GM19035 (cell line): ENCODE measurements at regions not wholly inside any gene's neighbourhood (a gene's known extent, or its start where the extent isn't known, plus 50 kb on each side); places are given as distances from the start of the nearest gene placed in this dataset.

Experiments used
- ATAC-seq: cut with Tn5 transposase; IDR thresholded peaks from one replicate; pipeline ENCODE4 v1.9.1; 2021; ENCODE audit not compliant: unreplicated experiment

DNA sequence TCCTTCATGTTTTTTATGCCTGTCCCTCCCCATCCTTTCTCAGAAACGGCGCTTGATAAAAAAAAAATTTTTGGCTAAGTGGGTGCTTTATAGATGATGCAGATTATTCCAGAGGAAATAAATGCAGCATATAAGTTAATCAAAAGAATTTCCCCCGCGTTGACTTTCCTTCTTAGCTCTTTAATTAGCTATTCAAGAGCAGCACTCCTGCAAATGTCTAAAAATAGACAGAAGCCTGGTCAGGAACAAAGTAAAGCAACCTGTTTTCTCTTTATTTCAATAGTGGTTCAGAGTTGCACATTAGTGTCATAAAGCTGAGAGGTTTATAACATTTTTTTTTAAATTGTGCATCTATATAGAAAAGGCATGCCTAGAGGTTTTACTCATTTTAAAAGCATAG lies 439.5 kb upstream of the LRRC7 start:
- ATAC-seq: no peak

- ATAC-seq: no peak
These were observed 438.2 kb upstream of the LRRC7 start for GRCh38 chr1:69129538-69129937.

- no peak for ATAC-seq
These were observed 429.6 kb upstream of the LRRC7 start for GRCh38 chr1:69138172-69138571.

GRCh38 chr1:69139007-69139406 lies 428.7 kb upstream of the LRRC7 start:
- no peak for ATAC-seq

DNA sequence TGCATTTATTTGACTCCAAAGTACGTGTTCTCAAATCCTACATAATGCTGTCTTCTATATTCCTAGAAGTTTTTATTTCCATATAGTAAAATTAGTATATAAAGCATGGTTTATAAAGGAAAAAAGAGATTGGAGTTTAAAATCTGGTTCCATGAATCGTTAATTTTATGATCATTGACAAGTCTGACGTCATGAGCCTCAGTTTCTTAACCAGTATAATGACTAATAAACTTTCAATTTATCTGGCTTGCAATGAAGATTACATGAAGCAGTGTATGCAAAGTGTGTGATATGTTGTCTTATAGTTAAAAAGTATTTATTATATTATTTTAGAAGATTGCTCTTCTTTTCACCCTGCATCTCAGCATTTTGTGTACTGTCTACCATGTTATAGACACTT lies 421.4 kb upstream of the LRRC7 start:
- ATAC-seq: no peak

- ATAC-seq: no peak
These were observed 419.0 kb upstream of the LRRC7 start for GRCh38 chr1:69148731-69149130.

- ATAC-seq: no peak
These were observed 410.5 kb upstream of the LRRC7 start for GRCh38 chr1:69157046-69157756.

GRCh38 chr1:69163241-69163640 lies 404.5 kb upstream of the LRRC7 start:
- ATAC-seq: no peak

GRCh38 chr1:69163779-69164178 lies 403.9 kb upstream of the LRRC7 start:
- ATAC-seq: no peak

- ATAC-seq: no peak
These were observed 399.8 kb upstream of the LRRC7 start for GRCh38 chr1:69167876-69168275.

DNA sequence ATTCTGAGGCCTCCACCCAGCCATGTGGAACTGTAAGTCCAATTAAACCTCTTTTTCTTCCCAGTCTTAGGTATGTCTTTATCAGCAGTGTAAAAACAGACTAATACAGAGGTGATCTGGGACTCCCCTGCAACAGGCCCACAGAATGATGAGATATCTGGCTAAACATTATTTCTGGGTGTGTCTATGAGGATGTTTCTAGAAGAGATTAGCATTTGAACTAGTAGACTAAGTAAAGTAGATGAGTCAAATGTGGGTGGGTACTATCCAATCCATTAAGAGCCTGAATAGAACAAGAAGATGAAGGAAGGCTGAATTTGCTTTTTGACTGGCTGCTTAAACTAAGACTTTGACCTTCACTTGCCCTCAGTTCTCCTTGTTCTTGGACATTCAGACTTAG lies 396.5 kb upstream of the LRRC7 start:
- ATAC-seq: no peak

DNA sequence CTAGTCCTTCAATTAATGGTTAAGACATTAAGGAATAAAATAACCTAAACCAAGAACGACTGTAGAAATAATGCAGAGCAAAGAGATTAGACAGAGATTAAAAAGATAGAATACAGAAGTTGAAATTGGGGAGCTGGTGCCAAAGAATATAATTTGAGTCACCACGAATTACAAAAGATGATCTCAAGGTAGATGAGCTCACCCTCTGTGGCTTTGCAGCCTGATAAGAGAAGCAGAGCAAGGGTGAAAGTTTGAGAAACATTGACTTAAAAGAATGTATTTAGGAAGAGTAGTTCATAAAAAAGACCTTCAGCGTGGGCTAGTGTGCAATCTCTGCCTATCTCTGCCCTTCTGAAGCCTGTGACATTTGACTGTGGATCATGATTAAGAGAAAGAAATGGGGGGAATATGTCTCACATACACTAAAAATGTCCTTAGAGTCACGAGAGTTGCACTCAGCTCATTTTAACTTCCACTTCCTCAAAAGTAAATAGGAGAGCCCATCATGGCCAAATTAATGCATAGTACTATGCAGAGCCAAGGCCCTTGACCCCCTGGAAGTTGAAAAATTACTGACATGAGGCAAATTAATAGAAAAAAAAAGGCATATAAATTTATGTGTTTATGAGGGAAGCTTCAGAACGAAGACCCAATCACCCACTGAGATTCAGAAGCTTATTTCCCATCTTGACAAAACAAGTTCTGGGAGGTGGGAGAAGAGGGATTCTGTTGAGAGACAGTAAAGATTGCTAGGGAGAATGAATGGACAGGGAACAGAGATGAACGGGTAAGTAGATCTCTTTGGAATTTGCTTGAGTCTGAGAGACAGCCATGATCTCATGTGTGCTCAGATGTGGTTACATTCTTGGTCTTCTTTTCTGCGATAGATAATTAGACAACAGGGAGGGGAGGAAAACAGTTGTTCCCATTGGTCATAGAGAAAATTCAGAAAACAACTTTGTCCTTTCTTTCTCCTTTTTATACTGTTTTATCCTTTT lies 395.4 kb upstream of the LRRC7 start:
- no peak for ATAC-seq

- no peak for ATAC-seq
These were observed 392.7 kb upstream of the LRRC7 start for GRCh38 chr1:69175053-69175452.

GRCh38 chr1:69180358-69180757 lies 387.4 kb upstream of the LRRC7 start:
- no peak for ATAC-seq

GRCh38 chr1:69185378-69185777 lies 382.3 kb upstream of the LRRC7 start:
- no peak for ATAC-seq

DNA sequence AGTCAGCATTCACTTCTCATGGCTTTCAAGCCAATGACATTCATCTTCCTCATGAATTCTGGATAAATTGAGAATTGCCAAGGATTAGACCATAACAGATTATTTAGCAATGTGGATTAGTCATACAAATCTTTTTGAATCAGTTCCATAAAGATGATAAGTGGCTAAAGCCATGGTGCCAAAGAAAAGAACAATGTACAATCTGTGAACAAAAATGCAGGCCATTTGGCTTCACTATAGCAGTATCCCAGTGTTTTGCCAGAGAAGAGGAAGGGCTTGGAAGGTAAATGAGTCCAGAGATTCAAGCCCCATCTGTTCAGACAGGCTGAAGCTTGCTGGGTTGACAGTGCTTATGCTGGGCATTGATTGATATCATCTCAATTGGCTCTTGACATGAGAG lies 376.4 kb upstream of the LRRC7 start:
- no peak for ATAC-seq

DNA sequence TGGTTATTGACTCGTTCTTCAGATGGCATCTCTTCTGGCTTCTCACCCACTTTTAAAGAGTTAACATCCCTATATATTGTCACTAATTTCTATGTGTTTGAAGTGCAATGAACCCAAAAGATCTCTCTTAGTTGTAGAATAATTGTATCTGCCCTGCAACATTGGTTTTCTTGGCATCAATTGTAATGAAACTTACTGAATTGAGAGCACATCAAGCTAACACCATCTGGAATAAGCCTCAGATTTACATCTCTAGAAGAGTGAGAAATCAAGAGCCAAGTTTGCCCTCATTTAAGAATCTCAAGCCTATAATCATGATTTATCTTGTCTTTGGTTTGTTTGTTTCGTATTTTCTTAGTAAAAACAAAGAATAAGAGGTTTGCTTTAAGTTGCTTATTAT lies 372.6 kb upstream of the LRRC7 start:
- ATAC-seq: no peak

DNA sequence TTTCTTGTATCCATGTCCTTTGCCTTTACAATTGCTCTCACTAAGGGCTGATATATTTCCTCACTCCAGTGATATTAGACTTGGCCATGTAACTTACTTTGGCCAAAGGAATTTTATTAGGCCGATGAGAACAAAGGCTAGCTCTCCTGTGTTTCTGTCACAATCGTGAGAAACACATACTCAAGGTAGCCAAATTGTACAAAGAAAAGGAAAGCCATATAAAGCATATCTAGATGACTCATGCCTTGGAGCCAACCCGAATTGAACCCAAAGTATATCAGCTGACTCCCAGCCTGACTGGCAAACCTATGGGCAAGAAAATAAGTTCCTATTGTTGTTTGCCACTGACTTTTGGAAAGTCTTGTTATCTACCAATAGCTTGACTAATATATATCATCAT lies 371.7 kb upstream of the LRRC7 start:
- ATAC-seq: no peak

DNA sequence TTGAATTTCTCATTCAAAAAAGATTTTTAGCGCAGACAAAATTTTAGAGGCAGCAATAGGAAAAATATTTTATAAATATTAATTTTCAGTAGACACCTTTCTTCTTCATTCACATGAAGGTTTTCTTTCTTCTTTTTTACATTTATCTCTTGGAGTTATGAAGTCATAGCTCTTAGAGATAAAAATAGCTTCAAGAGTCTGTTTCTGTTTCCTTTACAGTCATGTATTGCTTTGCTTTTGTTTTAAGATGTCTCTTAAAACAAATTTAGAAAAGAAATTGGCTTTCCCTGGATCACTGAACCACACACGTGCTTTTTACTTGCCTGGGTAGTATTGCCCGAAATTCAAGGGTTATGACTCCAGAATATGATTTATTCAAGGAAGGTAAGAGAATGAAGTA lies 369.9 kb upstream of the LRRC7 start:
- ATAC-seq: no peak

DNA sequence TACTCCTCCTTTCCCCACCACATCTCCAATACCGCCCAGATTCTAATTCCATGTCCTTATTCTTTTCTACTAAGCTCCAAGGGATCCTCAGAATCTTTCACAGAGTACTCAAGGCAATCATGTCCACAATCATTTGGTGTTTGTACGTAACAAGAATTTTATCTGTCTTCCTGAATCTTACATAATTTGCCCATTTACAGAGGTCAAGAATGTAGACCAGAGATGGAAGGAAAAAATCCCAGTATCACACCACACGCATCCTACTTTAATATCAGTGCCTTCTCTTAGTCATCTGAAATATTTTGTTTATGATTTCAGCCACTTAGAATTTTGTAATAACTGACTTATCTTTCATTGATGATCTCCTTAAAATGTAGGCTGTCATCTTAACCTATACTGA lies 366.0 kb upstream of the LRRC7 start:
- no peak for ATAC-seq

- no peak for ATAC-seq
These were observed 364.6 kb upstream of the LRRC7 start for GRCh38 chr1:69203166-69203565.

GRCh38 chr1:69213644-69214043 lies 354.1 kb upstream of the LRRC7 start:
- no peak for ATAC-seq
